ENCODE measurements at regions not wholly inside any gene's neighbourhood (a gene's known extent, or its start where the extent isn't known, plus 50 kb on each side); places are given as distances from the start of the nearest gene placed in this dataset.

DNA sequence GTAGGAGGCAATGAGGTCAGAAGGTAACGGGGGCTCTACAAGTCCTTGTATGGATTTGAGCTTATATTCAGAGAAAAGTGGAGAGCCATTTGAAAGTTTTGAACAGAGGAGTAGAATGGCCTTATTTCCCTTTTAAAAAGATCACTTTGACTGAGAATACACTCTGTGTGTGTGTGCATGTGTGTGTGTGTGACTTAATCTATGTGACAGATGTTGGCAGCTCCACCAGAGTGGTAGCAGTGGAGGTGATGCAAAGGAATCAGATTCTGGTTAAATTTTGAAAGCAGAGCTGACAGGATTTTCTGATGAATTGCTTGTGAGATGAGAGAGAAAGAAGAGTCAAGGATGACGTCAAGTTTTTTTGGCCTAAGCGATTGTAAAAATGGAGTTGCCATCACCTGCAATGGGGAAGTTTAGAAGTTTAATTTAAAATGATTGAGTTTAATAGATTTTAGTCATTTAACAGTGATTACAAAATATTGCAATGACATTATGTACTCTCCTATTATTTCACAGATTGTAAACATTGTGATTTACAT, 172.2 kb upstream of the HEY2 start (continued):
- TF ChIP-seq, protein P1, sequence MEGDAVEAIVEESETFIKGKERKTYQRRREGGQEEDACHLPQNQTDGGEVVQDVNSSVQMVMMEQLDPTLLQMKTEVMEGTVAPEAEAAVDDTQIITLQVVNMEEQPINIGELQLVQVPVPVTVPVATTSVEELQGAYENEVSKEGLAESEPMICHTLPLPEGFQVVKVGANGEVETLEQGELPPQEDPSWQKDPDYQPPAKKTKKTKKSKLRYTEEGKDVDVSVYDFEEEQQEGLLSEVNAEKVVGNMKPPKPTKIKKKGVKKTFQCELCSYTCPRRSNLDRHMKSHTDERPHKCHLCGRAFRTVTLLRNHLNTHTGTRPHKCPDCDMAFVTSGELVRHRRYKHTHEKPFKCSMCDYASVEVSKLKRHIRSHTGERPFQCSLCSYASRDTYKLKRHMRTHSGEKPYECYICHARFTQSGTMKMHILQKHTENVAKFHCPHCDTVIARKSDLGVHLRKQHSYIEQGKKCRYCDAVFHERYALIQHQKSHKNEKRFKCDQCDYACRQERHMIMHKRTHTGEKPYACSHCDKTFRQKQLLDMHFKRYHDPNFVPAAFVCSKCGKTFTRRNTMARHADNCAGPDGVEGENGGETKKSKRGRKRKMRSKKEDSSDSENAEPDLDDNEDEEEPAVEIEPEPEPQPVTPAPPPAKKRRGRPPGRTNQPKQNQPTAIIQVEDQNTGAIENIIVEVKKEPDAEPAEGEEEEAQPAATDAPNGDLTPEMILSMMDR (IDR thresholded peaks at IDR 0.05; ENCODE audit: control extremely low read depth in 1 of 3, insufficient read depth in 1 of 3, low read depth in 1 of 3, low read length in 3 of 3): no peak
- TF ChIP-seq JUN (IDR thresholded peaks at IDR 0.05; ENCODE audit: low read depth, low read length): no peak
- TF ChIP-seq YY1 (IDR thresholded peaks at IDR 0.05; ENCODE audit: low read depth, low read length): no peak
- no peak for TF ChIP-seq SIN3A (conservative IDR thresholded peaks at IDR 0.05 in 1 of 2, IDR thresholded peaks at IDR 0.05 in 1 of 2; ENCODE audit: low read depth in 1 of 2, low read length in 2 of 2)
- no peak for TF ChIP-seq BRCA1 (IDR thresholded peaks at IDR 0.05; ENCODE audit: low read depth, low read length)

Data from H1 (cell line).